ENCODE measurements at regions not wholly inside any gene's neighbourhood (a gene's known extent, or its start where the extent isn't known, plus 50 kb on each side); places are given as distances from the start of the nearest gene placed in this dataset.

DNA sequence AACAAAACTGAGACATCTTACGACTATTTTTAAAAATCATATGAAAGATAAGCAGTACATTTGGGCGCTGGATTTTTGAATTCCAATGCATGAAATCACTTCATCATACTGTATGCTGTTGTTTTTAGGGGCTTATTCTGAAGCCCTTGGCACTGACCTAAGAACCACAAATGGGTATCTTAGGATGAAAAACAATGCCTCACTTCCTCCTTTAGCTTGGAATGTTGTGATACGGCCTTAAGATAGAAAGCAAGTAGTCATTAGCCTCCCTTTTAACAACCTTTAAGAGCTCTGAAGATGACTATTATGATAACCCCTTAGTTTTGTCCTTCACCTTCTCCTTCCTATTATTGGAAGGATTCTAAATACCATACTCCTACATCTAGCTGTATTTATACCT lies 289.8 kb downstream of the ARPP21 start (continued):
- TF ChIP-seq ZNF692 (tag by site-specific recombination; IDR thresholded peaks at IDR 0.05) (no peak), ZNF837 (tag by site-specific recombination; IDR thresholded peaks at IDR 0.05) (no peak), ZNF146 (tag by site-specific recombination; IDR thresholded peaks at IDR 0.05) (no peak), ZNF560 (tag by site-specific recombination; IDR thresholded peaks at IDR 0.05; ENCODE audit: borderline replicate concordance) (no peak), ZNF555 (tag by site-specific recombination; conservative IDR thresholded peaks at IDR 0.05) (no peak), ZNF175 (tag by site-specific recombination; IDR thresholded peaks at IDR 0.05) (no peak), ZNF211 (tag by site-specific recombination; IDR thresholded peaks at IDR 0.05; ENCODE audit: low read depth) (no peak)
- TF ChIP-seq, protein P1, sequence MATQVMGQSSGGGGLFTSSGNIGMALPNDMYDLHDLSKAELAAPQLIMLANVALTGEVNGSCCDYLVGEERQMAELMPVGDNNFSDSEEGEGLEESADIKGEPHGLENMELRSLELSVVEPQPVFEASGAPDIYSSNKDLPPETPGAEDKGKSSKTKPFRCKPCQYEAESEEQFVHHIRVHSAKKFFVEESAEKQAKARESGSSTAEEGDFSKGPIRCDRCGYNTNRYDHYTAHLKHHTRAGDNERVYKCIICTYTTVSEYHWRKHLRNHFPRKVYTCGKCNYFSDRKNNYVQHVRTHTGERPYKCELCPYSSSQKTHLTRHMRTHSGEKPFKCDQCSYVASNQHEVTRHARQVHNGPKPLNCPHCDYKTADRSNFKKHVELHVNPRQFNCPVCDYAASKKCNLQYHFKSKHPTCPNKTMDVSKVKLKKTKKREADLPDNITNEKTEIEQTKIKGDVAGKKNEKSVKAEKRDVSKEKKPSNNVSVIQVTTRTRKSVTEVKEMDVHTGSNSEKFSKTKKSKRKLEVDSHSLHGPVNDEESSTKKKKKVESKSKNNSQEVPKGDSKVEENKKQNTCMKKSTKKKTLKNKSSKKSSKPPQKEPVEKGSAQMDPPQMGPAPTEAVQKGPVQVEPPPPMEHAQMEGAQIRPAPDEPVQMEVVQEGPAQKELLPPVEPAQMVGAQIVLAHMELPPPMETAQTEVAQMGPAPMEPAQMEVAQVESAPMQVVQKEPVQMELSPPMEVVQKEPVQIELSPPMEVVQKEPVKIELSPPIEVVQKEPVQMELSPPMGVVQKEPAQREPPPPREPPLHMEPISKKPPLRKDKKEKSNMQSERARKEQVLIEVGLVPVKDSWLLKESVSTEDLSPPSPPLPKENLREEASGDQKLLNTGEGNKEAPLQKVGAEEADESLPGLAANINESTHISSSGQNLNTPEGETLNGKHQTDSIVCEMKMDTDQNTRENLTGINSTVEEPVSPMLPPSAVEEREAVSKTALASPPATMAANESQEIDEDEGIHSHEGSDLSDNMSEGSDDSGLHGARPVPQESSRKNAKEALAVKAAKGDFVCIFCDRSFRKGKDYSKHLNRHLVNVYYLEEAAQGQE (tag by site-specific recombination; IDR thresholded peaks at IDR 0.05): no peak

DNA sequence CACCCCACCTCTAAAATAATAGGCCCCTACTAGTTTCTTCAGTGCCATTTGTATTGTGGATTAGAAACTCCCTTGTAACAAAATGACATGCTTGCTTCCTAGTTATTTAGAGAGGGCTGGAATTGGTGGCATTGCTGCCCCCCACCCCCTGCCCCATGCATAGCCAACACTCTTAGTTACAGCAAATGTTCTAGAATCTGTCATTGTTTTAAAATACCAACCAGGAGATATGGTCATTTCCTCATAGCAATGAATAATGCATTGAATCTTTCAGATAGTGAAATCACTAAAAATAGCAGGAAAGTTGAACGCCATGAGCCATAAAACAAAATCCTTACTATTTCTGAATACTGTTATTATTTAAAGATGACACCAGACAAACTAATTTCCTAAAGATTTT lies 292.5 kb downstream of the ARPP21 start:
- Histone ChIP-seq H3K4me1 (ENCODE audit: control insufficient read depth, insufficient read depth, low read length) (no peaks in the 10 kb centered on the region), H3K27ac (ENCODE audit: extremely low read depth, low read depth, low read length) (no peak overlapping the region), H3K4me3 (ENCODE audit: low read depth, low read length) (no peak overlapping the region), H3K36me3 (ENCODE audit: control insufficient read depth in 2 of 2, insufficient read depth in 1 of 2, low read length in 2 of 2) (no peaks in the 10 kb centered on the region), H3K9me3 (ENCODE audit: control insufficient read depth, insufficient read depth, low read depth, low read length) (no peaks in the 10 kb centered on the region)
- POLR2A ChIA-PET: no interaction called here
- TF ChIP-seq ZNF140 (tag by site-specific recombination; IDR thresholded peaks at IDR 0.05) (no peak), ZNF16 (tag by site-specific recombination; IDR thresholded peaks at IDR 0.05; ENCODE audit: low read depth) (no peak), ZNF138 (tag by site-specific recombination; IDR thresholded peaks at IDR 0.05; ENCODE audit: borderline replicate concordance) (no peak), ZNF404 (tag by site-specific recombination; IDR thresholded peaks at IDR 0.05) (no peak)
- CTCF ChIA-PET: no interaction called here

DNA sequence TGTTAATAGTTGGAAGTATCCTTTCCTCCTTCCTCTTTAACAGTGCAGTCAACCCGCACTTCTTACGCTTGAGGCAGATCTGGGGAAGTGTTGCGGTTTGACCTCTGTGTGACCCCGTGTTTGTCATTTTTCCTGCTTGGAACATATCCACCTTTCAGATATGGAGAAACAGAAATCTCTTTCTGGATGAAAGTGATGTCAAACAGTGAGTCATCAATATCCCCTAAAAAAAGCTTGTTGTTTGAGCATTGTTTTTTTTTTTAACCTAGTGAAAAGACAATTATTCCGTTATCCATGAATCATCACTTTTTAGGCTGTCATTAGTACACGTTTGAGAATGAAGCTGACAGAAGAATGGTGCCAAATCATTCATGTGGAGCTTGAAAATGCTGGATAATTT lies 293.7 kb downstream of the ARPP21 start:
- Histone ChIP-seq H3K4me3 (ENCODE audit: low read depth, low read length) (no peak overlapping the region), H3K36me3 (ENCODE audit: control insufficient read depth in 2 of 2, insufficient read depth in 1 of 2, low read length in 2 of 2) (no peaks in the 10 kb centered on the region), H3K27ac (ENCODE audit: extremely low read depth, low read depth, low read length) (no peak overlapping the region), H3K9me3 (ENCODE audit: control insufficient read depth, insufficient read depth, low read depth, low read length) (no peaks in the 10 kb centered on the region), H3K4me1 (ENCODE audit: control insufficient read depth, insufficient read depth, low read length) (no peaks in the 10 kb centered on the region)
- CTCF ChIA-PET: interaction anchor here (1.2 to 1.9 kb wide), 2 partner anchors 9 to 13 kb away, joined by 3 to 5 read pairs; no protein-coding TSS in a partner anchor
- POLR2A ChIA-PET: no interaction called here
- TF ChIP-seq ZNF366 (tag by site-specific recombination; conservative IDR thresholded peaks at IDR 0.05): no peak
- no peak for TF ChIP-seq GLIS2 (tag by site-specific recombination; IDR thresholded peaks at IDR 0.05)
- no peak for TF ChIP-seq ZNF423 (tag by site-specific recombination; IDR thresholded peaks at IDR 0.05)
- TF ChIP-seq ZNF571 (tag by site-specific recombination; IDR thresholded peaks at IDR 0.05): no peak
- TF ChIP-seq PRDM1 (tag by site-specific recombination; IDR thresholded peaks at IDR 0.05): peak; percentile 9; the same call in 1 of the 2 replicates
- no peak for TF ChIP-seq ZNF133 (tag by site-specific recombination; IDR thresholded peaks at IDR 0.05)
- TF ChIP-seq, protein P2, sequence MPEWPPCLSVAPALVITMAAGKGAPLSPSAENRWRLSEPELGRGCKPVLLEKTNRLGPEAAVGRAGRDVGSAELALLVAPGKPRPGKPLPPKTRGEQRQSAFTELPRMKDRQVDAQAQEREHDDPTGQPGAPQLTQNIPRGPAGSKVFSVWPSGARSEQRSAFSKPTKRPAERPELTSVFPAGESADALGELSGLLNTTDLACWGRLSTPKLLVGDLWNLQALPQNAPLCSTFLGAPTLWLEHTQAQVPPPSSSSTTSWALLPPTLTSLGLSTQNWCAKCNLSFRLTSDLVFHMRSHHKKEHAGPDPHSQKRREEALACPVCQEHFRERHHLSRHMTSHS (tag by site-specific recombination; IDR thresholded peaks at IDR 0.05): no peak
- TF ChIP-seq ZNF155 (tag by site-specific recombination; IDR thresholded peaks at IDR 0.05): no peak
- no peak for TF ChIP-seq GLI4 (tag by site-specific recombination; IDR thresholded peaks at IDR 0.05)
- TF ChIP-seq MEIS1 (CRISPR knock-in tag; IDR thresholded peaks at IDR 0.05; ENCODE audit: borderline replicate concordance): no peak
- no peak for TF ChIP-seq ZNF791 (tag by site-specific recombination; IDR thresholded peaks at IDR 0.05)
- TF ChIP-seq ZNF701 (tag by site-specific recombination; IDR thresholded peaks at IDR 0.05): no peak
- peak; percentile 71 for TF ChIP-seq FEZF1 (tag by site-specific recombination; IDR thresholded peaks at IDR 0.05)
- TF ChIP-seq SP7 (tag by site-specific recombination; IDR thresholded peaks at IDR 0.05): no peak
- TF ChIP-seq, protein P3, sequence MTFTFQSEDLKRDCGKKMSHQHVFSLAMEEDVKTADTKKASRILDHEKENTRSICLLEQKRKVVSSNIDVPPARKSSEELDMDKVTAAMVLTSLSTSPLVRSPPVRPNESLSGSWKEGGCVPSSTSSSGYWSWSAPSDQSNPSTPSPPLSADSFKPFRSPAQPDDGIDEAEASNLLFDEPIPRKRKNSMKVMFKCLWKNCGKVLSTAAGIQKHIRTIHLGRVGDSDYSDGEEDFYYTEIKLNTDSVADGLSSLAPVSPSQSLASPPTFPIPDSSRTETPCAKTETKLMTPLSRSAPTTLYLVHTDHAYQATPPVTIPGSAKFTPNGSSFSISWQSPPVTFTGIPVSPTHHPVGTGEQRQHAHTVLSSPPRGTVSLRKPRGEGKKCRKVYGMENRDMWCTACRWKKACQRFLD (tag by site-specific recombination; IDR thresholded peaks at IDR 0.05): no peak
- TF ChIP-seq ZNF292 (tag by site-specific recombination; IDR thresholded peaks at IDR 0.05; ENCODE audit: borderline replicate concordance, low read depth): no peak

Measured in HEK293 (cell line).